ENCODE measurements at regions not wholly inside any gene's neighbourhood (a gene's known extent, or its start where the extent isn't known, plus 50 kb on each side); places are given as distances from the start of the nearest gene placed in this dataset.

DNA sequence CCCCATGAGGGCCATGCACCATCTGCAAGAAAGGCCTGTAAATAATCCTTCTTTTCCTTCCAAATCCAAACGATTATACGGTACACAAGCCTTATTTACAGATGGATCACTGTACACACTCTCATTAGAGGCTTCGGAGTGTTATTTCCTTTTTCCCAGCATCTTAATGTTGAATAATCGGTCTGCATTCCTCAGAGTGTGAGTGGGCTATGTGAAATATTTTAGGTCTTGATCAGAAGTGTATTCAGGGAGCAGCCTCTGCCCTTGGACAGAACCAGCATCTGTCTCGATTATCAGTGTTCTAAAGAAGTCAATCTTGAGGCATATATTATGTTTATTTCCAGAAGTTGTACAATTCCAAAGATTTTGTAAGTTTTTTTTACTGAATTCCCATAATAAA lies 340.6 kb downstream of the SEC23A start:
- no peak for DNase-seq

GRCh38 chr14:38761033-38761432 lies 342.0 kb downstream of the SEC23A start:
- no peak for DNase-seq

DNA sequence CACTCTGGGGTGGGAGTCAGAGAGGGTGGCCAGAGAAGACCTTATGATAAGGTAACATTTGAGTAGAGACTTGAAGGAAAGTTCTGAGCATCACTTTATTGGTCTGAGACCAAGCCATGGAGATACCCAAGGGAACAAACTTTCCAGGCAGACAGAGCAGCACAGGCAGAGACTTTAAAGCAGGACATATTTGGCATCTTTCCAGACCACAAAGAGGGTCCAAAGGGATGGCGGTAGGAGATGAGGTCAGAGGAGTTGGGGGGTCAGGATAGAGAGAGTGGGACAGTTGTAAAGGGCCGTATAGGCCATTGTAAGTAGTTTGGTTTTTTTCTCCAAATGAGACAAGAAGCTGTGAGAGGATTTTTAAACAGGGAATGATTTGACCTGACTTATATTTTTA lies 344.4 kb downstream of the SEC23A start:
- DNase-seq, result no peak

GRCh38 chr14:38755036-38755435 lies 348.0 kb downstream of the SEC23A start:
- DNase-seq, result no peak

DNA sequence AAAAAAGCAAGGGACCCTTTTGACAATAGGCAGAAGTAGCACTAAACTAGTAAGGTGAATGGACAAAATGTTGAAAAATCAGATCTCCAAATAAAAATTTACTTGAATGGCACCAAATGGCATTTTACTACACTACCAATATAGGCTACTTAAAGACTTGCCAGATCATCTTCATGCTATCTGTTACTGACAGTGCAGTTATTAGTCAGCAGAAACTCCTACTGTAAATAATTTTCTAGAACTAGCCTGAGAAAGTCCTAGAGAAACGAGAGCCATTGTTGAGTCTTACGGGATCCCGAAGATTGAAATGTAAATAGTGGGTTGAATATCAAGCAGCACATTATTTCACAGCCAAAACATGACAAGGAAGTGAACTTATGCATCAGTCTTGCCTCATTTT lies 350.3 kb downstream of the SEC23A start:
- no peak for DNase-seq

- no peak for DNase-seq
Observed at GRCh38 chr14:38752341-38752740, 350.7 kb downstream of the SEC23A start.

- no peak for DNase-seq
Observed at GRCh38 chr14:38751459-38751858, 351.6 kb downstream of the SEC23A start.

DNA sequence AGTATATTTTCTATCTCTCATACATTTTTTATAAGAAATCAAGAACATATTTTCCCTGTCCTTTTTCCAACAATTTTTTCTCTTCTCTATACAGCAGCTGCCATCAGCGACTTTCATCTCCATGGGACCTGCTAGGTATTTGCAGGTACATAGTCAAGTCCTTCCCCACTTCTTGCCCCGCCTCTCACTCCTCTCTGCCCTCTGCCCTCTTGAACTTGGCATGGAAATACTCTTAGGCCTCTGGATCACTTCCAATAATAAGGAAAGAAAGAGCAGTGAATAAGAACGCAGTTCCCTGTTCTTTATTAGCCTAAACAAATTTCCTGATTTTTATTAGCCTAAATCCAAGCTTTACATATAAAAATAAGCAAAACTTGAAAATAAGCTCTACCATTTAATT lies 353.1 kb downstream of the SEC23A start:
- no peak for DNase-seq

DNA sequence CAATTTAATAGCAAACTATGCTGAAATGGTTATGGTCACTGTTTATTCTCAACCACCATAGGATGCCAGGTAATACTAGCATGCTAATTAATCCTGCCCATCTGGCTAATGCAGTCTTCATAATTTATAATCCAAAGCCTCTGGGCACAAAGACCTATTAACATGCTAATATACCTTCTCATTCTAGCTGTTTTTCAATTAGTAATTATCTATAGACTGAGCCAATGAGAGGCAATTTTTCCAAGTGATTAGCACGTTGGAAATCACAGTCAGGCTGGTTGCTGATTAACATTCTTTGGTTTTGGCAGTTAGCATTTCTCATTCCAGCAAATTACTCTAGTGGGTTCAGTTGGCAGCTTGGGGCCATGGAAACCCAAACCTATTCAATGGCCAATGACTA lies 357.2 kb downstream of the SEC23A start:
- DNase-seq, result no peak

DNA sequence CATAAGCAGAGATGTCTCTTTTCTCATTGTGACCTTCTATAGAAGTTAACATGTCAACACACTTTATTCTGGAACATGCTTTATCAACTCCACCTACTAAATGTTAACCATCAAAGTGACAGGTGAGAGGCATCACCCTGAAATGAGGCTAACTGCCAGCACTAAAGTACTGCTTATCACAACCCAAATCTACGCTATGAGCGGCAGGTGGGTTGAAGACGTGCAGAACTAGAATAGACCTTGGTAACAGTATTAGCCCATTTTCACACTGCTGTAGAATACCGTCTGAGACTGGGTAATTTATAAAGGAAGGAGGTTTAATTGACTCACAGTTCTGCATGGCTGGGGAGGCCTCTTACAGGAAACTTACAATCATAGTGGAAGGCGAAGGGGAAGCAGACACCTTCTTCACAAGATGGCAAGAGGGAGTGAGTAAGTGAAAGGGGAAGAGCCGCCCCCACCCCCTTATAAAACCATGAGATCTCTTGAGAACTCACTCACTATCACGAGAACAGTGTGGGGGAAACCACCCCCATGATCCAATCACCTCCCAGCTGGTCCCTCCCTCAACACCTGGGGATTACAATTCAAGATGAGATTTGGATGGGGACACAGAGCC lies 359.0 kb downstream of the SEC23A start:
- no peak for DNase-seq

GRCh38 chr14:38737686-38738407 lies 365.2 kb downstream of the SEC23A start:
- DNase-seq, result no peak

DNA sequence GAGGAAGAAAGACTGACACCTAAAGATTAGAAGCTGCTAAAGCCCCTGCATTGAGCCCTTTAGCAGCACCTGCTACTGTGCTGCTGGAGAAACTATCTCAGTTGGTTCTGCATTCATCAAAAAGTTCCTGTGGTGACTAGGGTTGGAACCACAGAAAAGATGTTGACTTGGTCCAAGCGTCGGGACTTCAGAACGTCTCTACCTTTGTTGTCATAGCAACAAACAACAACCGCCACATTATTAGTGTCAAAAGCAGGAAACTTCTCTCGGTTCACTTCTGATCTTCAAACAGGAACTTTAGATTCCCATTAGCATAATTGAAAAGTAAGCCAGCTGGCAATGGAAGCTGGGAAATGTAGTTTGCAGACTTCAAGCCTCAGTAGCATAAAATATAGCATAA lies 368.0 kb downstream of the SEC23A start:
- DNase-seq, result no peak

DNA sequence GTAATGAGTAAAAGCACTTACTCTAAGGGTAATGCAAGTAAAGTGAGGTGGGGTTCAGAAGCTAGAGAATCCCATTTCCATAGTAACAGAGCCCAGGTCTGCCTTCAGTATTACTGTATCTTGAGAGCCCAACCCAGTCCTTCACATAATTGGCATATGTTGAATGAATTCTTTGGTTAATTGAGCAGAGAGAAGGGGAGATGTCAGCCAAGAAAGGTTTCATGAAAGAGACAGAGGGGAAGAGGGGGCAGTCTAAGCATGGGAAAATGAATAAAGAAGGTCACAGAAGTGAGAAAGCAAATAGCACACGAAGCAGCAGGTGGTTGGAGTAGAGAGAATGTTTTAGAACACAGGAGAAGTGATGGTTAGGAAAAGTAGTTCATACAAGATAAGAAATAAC lies 371.1 kb downstream of the SEC23A start:
- DNase-seq, result no peak

DNA sequence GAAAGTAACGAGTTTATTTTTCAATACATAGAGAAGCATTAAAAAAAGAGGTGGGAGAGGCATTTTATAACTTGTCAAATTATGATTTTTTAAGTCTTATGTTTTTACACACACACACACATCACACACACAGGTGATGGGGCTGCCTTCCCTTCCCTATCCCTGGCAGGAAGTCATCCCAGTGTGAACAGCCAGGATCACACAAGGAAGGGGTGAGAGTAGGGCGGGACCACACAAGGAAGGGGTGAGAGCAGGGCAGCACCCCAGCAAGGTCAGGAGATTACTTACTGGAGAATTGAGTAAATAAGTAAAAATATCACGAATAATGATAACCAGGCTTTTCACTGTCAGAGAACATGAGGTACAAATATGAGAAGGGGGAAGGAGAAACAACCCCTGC lies 372.6 kb downstream of the SEC23A start:
- no peak for DNase-seq

- DNase-seq, result peak; percentile 26
Observed at GRCh38 chr14:38727731-38728130, 375.3 kb downstream of the SEC23A start.

DNA sequence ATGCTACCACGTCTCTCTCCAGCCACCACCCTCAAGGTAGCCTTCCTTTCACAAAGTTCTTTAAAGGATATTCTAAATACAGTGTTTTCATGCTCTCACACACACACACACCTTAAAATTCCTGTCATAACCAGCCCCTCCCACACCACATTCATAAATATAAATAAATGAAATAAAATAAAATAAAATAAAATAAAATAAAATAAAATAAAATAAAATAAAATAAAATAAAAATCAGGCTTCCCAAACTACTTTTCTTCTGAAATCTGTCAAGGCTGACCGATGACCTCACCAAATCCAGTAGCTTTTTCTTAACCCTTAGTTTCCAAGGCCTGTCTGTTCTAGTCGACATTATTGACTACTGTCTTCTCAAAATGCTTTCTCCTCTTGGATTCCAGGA lies 378.4 kb downstream of the SEC23A start:
- no peak for DNase-seq

DNA sequence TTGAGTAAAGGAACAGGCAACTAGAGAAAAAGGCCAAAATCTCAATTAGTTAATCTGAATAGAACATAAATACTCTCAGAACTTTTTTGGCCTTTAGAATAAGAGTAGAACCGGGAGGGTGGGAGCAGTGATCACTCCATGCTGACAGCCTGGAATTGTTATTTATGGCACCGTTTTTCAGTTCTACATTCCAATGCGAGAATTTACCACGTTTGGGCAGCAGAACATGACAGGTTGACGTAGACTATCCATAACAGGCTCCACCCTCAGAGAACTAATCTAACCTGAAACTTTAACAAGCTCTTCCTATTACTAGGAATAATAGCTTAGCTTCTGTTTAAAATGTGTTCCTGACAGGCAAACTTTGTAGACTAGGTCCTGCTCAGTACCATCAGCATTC lies 379.1 kb downstream of the SEC23A start:
- DNase-seq, result no peak

GRCh38 chr14:38723277-38723676 lies 379.8 kb downstream of the SEC23A start:
- no peak for DNase-seq

GRCh38 chr14:38721822-38722431 lies 381.1 kb downstream of the SEC23A start:
- peak; percentile 69 for DNase-seq

GRCh38 chr14:38718519-38718918 lies 384.5 kb downstream of the SEC23A start:
- no peak for DNase-seq

DNA sequence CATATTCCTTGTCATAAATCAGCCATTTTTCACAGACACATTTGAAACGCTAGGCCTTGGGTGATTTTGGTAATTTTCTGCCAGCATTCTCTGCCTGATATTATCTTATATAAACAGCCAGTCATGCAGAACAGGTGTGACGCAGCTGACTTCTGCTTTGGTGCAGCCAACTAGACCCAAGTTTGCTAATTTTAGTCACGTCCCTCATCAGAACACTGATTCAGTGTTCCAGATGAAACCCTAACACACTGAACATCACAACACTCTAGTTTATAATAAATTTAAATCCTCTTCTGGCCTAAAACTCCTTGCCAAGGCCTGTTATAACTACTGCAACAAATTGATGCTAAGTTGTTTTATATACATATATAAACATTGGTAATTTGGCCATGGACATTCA lies 386.1 kb downstream of the SEC23A start:
- peak; percentile 26 for DNase-seq

DNA sequence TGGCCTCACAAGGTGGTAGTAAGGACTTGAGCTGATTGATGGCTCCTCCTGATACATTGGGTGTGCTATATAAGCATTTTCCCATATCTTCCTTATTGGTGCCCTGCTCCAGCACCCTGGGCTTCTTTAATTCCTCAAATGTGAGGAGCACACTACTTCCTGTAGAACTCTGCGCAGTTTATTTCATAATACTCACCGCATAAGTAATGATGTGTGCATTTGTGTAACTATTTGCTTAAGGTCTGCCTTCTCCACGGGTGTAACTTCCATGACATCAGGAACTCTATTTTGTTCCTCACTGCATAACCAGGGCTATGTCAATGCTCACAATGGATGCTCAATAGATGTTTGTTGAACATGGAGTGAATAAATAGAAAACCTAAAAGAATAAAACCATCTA lies 392.2 kb downstream of the SEC23A start:
- no peak for DNase-seq

DNA sequence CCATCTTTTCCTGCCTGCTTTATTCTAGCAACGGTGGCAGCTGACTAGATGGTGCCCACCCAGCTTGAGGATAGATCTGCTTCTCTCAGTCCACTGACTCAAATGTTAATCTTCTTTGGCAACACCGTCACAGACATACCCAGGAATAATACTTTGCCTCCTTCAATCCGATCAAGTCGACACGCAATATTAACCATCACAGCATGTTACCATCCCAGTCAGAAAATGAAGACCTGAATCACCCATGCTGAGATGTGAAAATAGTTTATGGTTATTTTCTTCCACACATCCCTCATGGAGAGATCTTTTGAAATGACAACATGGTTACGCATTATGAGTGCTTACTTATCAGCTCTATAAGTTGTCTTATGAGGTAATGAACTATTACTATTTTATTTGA lies 392.8 kb downstream of the SEC23A start:
- DNase-seq, result no peak

DNA sequence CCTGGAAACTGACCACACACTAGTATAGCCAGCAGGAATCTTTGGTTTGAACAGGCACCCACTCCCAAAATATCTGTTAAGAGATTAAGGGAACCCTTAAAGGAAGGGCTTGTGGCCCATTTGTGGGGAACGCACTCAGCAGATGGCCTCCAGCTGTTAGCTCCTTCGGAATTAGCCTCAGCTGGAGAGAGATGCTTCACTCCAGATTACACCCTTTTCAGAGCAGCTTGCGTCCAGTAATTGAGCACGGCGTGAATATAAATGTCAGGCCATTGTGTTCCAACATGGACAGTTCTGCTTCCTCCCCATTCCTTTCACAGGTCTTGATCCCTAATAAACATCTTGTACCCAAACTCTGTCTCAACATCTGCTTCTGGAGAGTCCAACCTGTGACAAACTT lies 397.8 kb downstream of the SEC23A start:
- no peak for DNase-seq

DNA sequence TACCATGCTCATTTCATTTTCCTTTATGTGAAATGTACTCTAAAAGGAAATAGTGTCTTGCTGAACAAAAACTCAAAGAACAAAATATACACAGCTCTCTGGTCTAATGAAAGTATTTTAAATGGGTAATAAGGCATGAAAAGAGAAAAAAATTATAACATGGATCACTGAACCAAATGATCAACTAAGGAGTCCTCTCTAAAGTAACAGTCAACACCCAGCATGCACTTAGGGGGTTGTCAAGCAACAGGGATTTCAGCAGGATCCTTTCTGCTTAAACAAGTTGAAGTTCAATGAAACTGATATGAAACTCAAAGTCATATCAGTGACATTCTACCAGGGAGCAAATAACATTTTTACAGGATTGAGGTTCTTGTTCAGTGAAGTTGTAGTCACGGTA lies 398.8 kb downstream of the SEC23A start:
- no peak for DNase-seq
